ENCODE measurements at regions not wholly inside any gene's neighbourhood (a gene's known extent, or its start where the extent isn't known, plus 50 kb on each side); places are given as distances from the start of the nearest gene placed in this dataset.

DNA sequence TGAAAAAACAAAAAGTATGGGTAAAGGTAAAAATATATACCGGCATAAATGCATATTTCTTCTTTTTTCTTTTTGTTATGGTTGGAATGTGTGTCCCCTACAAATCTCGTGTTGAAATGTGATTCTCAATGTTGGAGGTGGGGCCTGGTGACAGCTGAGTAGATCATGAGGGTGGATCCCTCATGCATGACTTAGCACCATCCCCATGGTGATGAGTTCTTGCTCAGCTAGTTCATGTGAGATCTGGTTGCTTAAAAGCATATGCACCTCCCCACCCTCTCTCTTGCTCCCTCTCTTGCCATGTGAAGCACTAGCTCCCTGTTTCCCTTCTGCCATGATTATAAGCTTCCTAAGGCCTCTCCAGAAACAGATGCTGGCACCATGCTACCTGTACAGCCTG is 93.3 kb downstream of the HYCC1 start (continued):
- TF ChIP-seq CTCF (conservative IDR thresholded peaks at IDR 0.05; ENCODE audit: low read depth in 2 of 2) (no peak), REST (IDR thresholded peaks at IDR 0.05; ENCODE audit: unreplicated experiment) (no peak)

DNA sequence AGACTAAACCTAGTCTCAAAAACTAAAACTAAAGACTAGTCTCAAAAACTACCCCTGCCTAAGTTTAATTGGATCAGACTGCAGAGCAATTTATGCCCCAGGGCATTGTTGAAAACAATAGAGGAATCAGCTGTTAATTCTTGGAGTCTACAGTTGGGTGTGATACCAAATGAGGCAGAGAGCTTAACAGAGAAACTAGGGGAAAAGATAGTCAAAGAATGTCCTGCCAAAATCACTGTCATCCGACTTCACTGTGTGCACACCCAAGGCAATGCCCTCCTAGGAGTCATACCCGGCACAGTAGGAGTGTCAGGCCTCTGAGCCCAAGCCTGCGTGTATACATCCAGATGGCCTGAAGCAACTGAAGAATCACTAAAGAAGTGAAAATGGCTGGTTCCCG is 90.5 kb upstream of the TOMM7 start:
- Mint-ChIP-seq H3K36me3 (ENCODE audit: low read depth) (peaks cover 15% of the 10 kb centered on the region), H3K4me1 (peaks cover 7% of the 10 kb centered on the region; the same call in 1 of the 3 replicates), H3K27me3 (ENCODE audit: insufficient read depth, low read depth, poor library complexity) (peaks cover 4% of the 10 kb centered on the region), H3K4me3 (no peak overlapping the region), H3K27ac (no peak overlapping the region), H3K9me3 (peaks cover 7% of the 10 kb centered on the region)
- no peak for ATAC-seq
- TF ChIP-seq, protein P1, sequence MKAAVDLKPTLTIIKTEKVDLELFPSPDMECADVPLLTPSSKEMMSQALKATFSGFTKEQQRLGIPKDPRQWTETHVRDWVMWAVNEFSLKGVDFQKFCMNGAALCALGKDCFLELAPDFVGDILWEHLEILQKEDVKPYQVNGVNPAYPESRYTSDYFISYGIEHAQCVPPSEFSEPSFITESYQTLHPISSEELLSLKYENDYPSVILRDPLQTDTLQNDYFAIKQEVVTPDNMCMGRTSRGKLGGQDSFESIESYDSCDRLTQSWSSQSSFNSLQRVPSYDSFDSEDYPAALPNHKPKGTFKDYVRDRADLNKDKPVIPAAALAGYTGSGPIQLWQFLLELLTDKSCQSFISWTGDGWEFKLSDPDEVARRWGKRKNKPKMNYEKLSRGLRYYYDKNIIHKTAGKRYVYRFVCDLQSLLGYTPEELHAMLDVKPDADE (IDR thresholded peaks at IDR 0.05): no peak
- TF ChIP-seq POLR2AphosphoS5 (IDR thresholded peaks at IDR 0.05; ENCODE audit: low read depth): no peak
- Histone ChIP-seq H3K79me2 (replicated peaks; ENCODE audit: insufficient read depth) (no peaks in the 10 kb centered on the region), H3K9me2 (ENCODE audit: insufficient read depth) (peaks cover 8% of the 10 kb centered on the region; the same call in 1 of the 2 replicates), H3K4me2 (no peak overlapping the region), H3K27ac (ENCODE audit: low read depth) (no peak overlapping the region), H3K36me3 (ENCODE audit: insufficient read depth) (no peaks in the 10 kb centered on the region), H3F3A (replicated peaks; ENCODE audit: low read depth) (no peaks in the 10 kb centered on the region), H3K4me3 (no peak overlapping the region), H2AFZ (no peak overlapping the region), H4K20me1 (replicated peaks; ENCODE audit: insufficient read depth) (no peaks in the 10 kb centered on the region), H3K4me1 (ENCODE audit: insufficient read depth) (no peaks in the 10 kb centered on the region; the same call in 1 of the 2 replicates), H3K27me3 (ENCODE audit: insufficient read depth) (no peaks in the 10 kb centered on the region)
- DNase-seq (ENCODE audit: low spot score): no peak

- H3K79me2 ChIP-seq (replicated peaks; ENCODE audit: insufficient read depth): no peaks in the 10 kb centered on the region
- H3K4me2 ChIP-seq: no peak overlapping the region
- Mint-ChIP-seq H3K36me3 (ENCODE audit: low read depth) (peaks cover 15% of the 10 kb centered on the region), H3K4me1 (peaks cover 7% of the 10 kb centered on the region; the same call in 1 of the 3 replicates), H3K4me3 (no peak overlapping the region), H3K27me3 (ENCODE audit: insufficient read depth, low read depth, poor library complexity) (peaks cover 4% of the 10 kb centered on the region), H3K27ac (no peak overlapping the region), H3K9me3 (peaks cover 7% of the 10 kb centered on the region)
- H3F3A ChIP-seq (replicated peaks; ENCODE audit: low read depth): no peaks in the 10 kb centered on the region
- no peaks in the 10 kb centered on the region for H3K27me3 ChIP-seq (ENCODE audit: insufficient read depth)
- no peaks in the 10 kb centered on the region for H3K36me3 ChIP-seq (ENCODE audit: insufficient read depth)
- H4K20me1 ChIP-seq (replicated peaks; ENCODE audit: insufficient read depth): no peaks in the 10 kb centered on the region
- no peaks in the 10 kb centered on the region; the same call in 1 of the 2 replicates for H3K4me1 ChIP-seq (ENCODE audit: insufficient read depth)
- H3K27ac ChIP-seq (ENCODE audit: low read depth): no peak overlapping the region
- peaks cover 8% of the 10 kb centered on the region; the same call in 1 of the 2 replicates for H3K9me2 ChIP-seq (ENCODE audit: insufficient read depth)
- H3K4me3 ChIP-seq: no peak overlapping the region
- H2AFZ ChIP-seq: no peak overlapping the region
- ATAC-seq (no peak), DNase-seq (ENCODE audit: low spot score) (no peak)
- no peak for TF ChIP-seq ZNF331 (CRISPR knock-in tag; IDR thresholded peaks at IDR 0.05; ENCODE audit: low read depth)
- no peak for TF ChIP-seq ZNF462 (CRISPR knock-in tag; IDR thresholded peaks at IDR 0.05)
- TF ChIP-seq POLR2AphosphoS5 (IDR thresholded peaks at IDR 0.05; ENCODE audit: low read depth): no peak
Observed at GRCh38 chr7:22911889-22912288, 89.2 kb upstream of the TOMM7 start.
